B cell (primary cell): ENCODE measurements at regions not wholly inside any gene's neighbourhood (a gene's known extent, or its start where the extent isn't known, plus 50 kb on each side); places are given as distances from the start of the nearest gene placed in this dataset.

Experiments used
- CTCF ChIP-seq: fragments of 200-600 bp; IDR thresholded peaks from one replicate; pipeline ENCODE4 v1.8.0; 2022; ENCODE audit warnings: antibody characterized with exemption, mild to moderate bottlenecking
- EZH2 ChIP-seq: IDR thresholded peaks from 2 replicates; pipeline ENCODE4 v1.6.1; 2012; ENCODE audit warnings: borderline replicate concordance, low read depth, mild to moderate bottlenecking, moderate library complexity, low read length; ENCODE audit not compliant: insufficient read depth, poor library complexity, severe bottlenecking

GRCh38 chr4:14924076-14924811 lies 78.0 kb upstream of the CPEB2 start:
- TF ChIP-seq CTCF = no peak
- no peak for TF ChIP-seq EZH2
